ENCODE measurements at regions not wholly inside any gene's neighbourhood (a gene's known extent, or its start where the extent isn't known, plus 50 kb on each side); places are given as distances from the start of the nearest gene placed in this dataset.

DNA sequence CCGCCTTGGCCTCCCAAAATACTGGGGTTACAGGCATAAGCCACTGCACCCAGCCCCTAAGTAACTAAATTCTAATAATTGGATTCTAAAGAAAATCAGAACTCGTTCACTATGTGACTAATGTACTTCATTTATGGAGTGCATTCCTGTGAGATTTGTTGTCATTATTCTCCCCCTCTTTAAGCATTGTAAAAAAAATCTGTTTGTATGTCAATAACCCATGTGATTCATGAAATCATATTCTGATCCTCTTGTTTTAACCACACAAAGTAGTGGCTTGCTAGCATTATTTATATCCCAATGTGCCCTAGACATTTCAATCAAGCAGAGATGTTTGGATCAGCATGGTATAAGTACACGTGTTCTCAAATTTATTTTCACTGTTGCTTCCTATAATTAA lies 78.2 kb upstream of the OSBPL8 start:
- no peaks in the 10 kb centered on the region for H3K27me3 ChIP-seq (ENCODE audit: insufficient read depth, poor library complexity, severe bottlenecking)
- H3K27ac ChIP-seq (replicated peaks): no peak overlapping the region
- TF ChIP-seq, protein P1, sequence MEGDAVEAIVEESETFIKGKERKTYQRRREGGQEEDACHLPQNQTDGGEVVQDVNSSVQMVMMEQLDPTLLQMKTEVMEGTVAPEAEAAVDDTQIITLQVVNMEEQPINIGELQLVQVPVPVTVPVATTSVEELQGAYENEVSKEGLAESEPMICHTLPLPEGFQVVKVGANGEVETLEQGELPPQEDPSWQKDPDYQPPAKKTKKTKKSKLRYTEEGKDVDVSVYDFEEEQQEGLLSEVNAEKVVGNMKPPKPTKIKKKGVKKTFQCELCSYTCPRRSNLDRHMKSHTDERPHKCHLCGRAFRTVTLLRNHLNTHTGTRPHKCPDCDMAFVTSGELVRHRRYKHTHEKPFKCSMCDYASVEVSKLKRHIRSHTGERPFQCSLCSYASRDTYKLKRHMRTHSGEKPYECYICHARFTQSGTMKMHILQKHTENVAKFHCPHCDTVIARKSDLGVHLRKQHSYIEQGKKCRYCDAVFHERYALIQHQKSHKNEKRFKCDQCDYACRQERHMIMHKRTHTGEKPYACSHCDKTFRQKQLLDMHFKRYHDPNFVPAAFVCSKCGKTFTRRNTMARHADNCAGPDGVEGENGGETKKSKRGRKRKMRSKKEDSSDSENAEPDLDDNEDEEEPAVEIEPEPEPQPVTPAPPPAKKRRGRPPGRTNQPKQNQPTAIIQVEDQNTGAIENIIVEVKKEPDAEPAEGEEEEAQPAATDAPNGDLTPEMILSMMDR (IDR thresholded peaks at IDR 0.05; ENCODE audit: insufficient read depth, low read length): no peak
- no peak for TF ChIP-seq SPI1 (IDR thresholded peaks at IDR 0.05; ENCODE audit: borderline replicate concordance, low read depth)
- no peak for TF ChIP-seq POLR2AphosphoS5 (IDR thresholded peaks at IDR 0.05; ENCODE audit: low read depth)
- no peak for TF ChIP-seq REST (IDR thresholded peaks at IDR 0.05; ENCODE audit: insufficient replicate concordance, low read depth)
- TF ChIP-seq GABPA (IDR thresholded peaks at IDR 0.05; ENCODE audit: low read depth): no peak
- no peak overlapping the region for H3K4me3 ChIP-seq (replicated peaks; ENCODE audit: insufficient read depth, low read length)
- no peak for DNase-seq (ENCODE audit: low read depth in 1 of 2, low spot score in 1 of 2)

GRCh38 chr12:76639646-76640045 lies 80.1 kb upstream of the OSBPL8 start:
- Histone ChIP-seq H3K27ac (replicated peaks) (no peak overlapping the region), H3K4me3 (replicated peaks; ENCODE audit: insufficient read depth, low read length) (no peak overlapping the region), H3K27me3 (ENCODE audit: insufficient read depth, poor library complexity, severe bottlenecking) (no peaks in the 10 kb centered on the region)
- no peak for TF ChIP-seq GABPA (IDR thresholded peaks at IDR 0.05; ENCODE audit: low read depth)
- no peak for TF ChIP-seq POLR2AphosphoS5 (IDR thresholded peaks at IDR 0.05; ENCODE audit: low read depth)
- no peak for TF ChIP-seq SPI1 (IDR thresholded peaks at IDR 0.05; ENCODE audit: borderline replicate concordance, low read depth)
- TF ChIP-seq REST (IDR thresholded peaks at IDR 0.05; ENCODE audit: insufficient replicate concordance, low read depth): no peak
- TF ChIP-seq, protein P1 (IDR thresholded peaks at IDR 0.05; ENCODE audit: insufficient read depth, low read length): no peak
- DNase-seq (ENCODE audit: low read depth in 1 of 2, low spot score in 1 of 2): no peak

- DNase-seq (ENCODE audit: low read depth in 1 of 2, low spot score in 1 of 2): no peak
- no peak overlapping the region for H3K4me3 ChIP-seq (replicated peaks; ENCODE audit: insufficient read depth, low read length)
- H3K27me3 ChIP-seq (ENCODE audit: insufficient read depth, poor library complexity, severe bottlenecking): no peaks in the 10 kb centered on the region
- TF ChIP-seq REST (IDR thresholded peaks at IDR 0.05; ENCODE audit: insufficient replicate concordance, low read depth): no peak
- TF ChIP-seq, protein P1 (IDR thresholded peaks at IDR 0.05; ENCODE audit: insufficient read depth, low read length): no peak
- TF ChIP-seq GABPA (IDR thresholded peaks at IDR 0.05; ENCODE audit: low read depth): no peak
- no peak for TF ChIP-seq SPI1 (IDR thresholded peaks at IDR 0.05; ENCODE audit: borderline replicate concordance, low read depth)
- TF ChIP-seq POLR2AphosphoS5 (IDR thresholded peaks at IDR 0.05; ENCODE audit: low read depth): no peak
- no peak overlapping the region for H3K27ac ChIP-seq (replicated peaks)
Measured at GRCh38 chr12:76641073-76641472, 81.5 kb upstream of the OSBPL8 start.

All from HL-60 (cell line).